ENCODE measurements at regions not wholly inside any gene's neighbourhood (a gene's known extent, or its start where the extent isn't known, plus 50 kb on each side); places are given as distances from the start of the nearest gene placed in this dataset.

DNA sequence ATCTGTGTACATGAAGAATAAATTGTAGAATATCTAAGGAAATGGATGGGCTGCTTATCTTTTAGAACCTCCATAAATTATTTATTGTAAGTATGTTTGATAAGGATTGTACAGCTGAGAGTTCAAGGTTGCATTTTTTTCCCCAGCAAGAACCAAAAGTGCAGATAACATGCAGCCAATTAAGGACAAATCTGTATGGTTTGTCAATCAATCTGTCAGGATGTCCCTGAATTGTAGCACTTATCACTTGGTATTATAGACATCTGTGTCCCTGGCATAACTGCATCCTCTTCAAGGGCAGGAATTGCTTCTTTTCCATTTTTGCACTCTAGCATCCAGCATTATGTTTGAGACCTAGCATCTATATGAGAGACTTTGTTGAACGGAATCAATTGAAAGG is 95.4 kb upstream of the IGFBP7 start:
- H3K4me1 ChIP-seq (ENCODE audit: control insufficient read depth, insufficient read depth, low read length), result no peaks in the 10 kb centered on the region
- SMC1A ChIA-PET (ENCODE audit: uncharacterized antibody, unreplicated experiment), result interaction anchor here (0.6 kb wide), 1 partner anchor 25 kb away, joined by 3 read pairs; no protein-coding TSS in a partner anchor
- ATAC-seq (no peak), DNase-seq (ENCODE audit: low read depth, low spot score) (no peak), FAIRE-seq (no peak)
- RAD21 ChIA-PET (ENCODE audit: unreplicated experiment), result no interaction called here
- no peak overlapping the region for H3K9ac ChIP-seq (ENCODE audit: control insufficient read depth, insufficient read depth, low read length)
- POLR2A ChIA-PET, result no interaction called here
- H4K20me1 ChIP-seq (ENCODE audit: control insufficient read depth, insufficient read depth), result no peaks in the 10 kb centered on the region; the same call in 1 of the 2 replicates
- intact Hi-C loops (cut with micrococcal nuclease; ENCODE audit: unreplicated experiment), result no loop called here
- BruUV-seq (replicated peaks), result no TSS peak
- no peak overlapping the region for H3K4me2 ChIP-seq (ENCODE audit: control insufficient read depth, insufficient read depth)
- in situ Hi-C loops (cut with MboI), result no loop called here
- H3K79me2 ChIP-seq (ENCODE audit: control insufficient read depth, insufficient read depth, low read length), result no peaks in the 10 kb centered on the region
- CTCF ChIA-PET, result interaction anchor here (0.8 to 2.1 kb wide), 3 partner anchors 14 to 42 kb away, joined by 3 to 6 read pairs (median 6); no protein-coding TSS in a partner anchor
- H3K27me3 ChIP-seq (replicated peaks in 1 of 2; ENCODE audit: control insufficient read depth in 2 of 2, insufficient read depth in 2 of 2, low read length in 1 of 2), result no peaks in the 10 kb centered on the region
- 40% methylated on average over 1 of the region's 1 CpG for WGBS (ENCODE audit: insufficient coverage, insufficient replicate concordance, low lambda C conversion rate, missing lambda C conversion rate)
- no peaks in the 10 kb centered on the region for H3K9me3 ChIP-seq (replicated peaks; ENCODE audit: control insufficient read depth, insufficient read depth, low read length)
- no peak overlapping the region for H3K4me3 ChIP-seq
- H3K27ac ChIP-seq (ENCODE audit: control insufficient read depth, insufficient read depth), result no peak overlapping the region
- H3K36me3 ChIP-seq (ENCODE audit: control insufficient read depth in 2 of 2, insufficient read depth in 2 of 2, low read length in 1 of 2), result no peaks in the 10 kb centered on the region
- no peak overlapping the region for H2AFZ ChIP-seq (ENCODE audit: control insufficient read depth, low read depth, low read length)
- TF ChIP-seq, protein P1, sequence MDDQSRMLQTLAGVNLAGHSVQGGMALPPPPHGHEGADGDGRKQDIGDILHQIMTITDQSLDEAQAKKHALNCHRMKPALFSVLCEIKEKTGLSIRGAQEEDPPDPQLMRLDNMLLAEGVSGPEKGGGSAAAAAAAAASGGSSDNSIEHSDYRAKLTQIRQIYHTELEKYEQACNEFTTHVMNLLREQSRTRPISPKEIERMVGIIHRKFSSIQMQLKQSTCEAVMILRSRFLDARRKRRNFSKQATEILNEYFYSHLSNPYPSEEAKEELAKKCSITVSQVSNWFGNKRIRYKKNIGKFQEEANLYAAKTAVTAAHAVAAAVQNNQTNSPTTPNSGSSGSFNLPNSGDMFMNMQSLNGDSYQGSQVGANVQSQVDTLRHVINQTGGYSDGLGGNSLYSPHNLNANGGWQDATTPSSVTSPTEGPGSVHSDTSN (IDR thresholded peaks at IDR 0.05; ENCODE audit: insufficient replicate concordance, low read depth, low read length), result no peak
- no peak for TF ChIP-seq CREB1 (IDR thresholded peaks at IDR 0.05; ENCODE audit: low read depth)
- no peak for TF ChIP-seq KDM1A (IDR thresholded peaks at IDR 0.05; ENCODE audit: borderline replicate concordance)
- TF ChIP-seq, protein P2, sequence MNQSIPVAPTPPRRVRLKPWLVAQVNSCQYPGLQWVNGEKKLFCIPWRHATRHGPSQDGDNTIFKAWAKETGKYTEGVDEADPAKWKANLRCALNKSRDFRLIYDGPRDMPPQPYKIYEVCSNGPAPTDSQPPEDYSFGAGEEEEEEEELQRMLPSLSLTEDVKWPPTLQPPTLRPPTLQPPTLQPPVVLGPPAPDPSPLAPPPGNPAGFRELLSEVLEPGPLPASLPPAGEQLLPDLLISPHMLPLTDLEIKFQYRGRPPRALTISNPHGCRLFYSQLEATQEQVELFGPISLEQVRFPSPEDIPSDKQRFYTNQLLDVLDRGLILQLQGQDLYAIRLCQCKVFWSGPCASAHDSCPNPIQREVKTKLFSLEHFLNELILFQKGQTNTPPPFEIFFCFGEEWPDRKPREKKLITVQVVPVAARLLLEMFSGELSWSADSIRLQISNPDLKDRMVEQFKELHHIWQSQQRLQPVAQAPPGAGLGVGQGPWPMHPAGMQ (IDR thresholded peaks at IDR 0.05; ENCODE audit: borderline replicate concordance), result no peak
- no peak for TF ChIP-seq SUPT20H (IDR thresholded peaks at IDR 0.05; ENCODE audit: borderline replicate concordance, control insufficient read depth, low read depth, low read length)
- no peak for TF ChIP-seq SREBF2 (IDR thresholded peaks at IDR 0.05; ENCODE audit: low read length)
- TF ChIP-seq, protein P3, sequence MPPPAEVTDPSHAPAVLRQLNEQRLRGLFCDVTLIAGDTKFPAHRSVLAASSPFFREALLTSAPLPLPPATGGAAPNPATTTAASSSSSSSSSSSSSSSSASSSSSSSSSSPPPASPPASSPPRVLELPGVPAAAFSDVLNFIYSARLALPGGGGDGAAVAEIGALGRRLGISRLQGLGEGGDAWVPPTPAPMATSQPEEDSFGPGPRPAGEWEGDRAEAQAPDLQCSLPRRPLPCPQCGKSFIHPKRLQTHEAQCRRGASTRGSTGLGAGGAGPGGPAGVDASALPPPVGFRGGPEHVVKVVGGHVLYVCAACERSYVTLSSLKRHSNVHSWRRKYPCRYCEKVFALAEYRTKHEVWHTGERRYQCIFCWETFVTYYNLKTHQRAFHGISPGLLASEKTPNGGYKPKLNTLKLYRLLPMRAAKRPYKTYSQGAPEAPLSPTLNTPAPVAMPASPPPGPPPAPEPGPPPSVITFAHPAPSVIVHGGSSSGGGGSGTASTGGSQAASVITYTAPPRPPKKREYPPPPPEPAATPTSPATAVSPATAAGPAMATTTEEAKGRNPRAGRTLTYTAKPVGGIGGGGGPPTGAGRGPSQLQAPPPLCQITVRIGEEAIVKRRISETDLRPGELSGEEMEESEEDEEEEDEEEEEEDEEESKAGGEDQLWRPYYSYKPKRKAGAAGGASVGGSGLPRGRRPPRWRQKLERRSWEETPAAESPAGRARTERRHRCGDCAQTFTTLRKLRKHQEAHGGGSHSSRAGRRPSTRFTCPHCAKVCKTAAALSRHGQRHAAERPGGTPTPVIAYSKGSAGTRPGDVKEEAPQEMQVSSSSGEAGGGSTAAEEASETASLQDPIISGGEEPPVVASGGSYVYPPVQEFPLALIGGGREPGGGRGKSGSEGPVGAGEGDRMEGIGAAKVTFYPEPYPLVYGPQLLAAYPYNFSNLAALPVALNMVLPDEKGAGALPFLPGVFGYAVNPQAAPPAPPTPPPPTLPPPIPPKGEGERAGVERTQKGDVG (CRISPR knock-in tag; IDR thresholded peaks at IDR 0.05), result no peak
- no peak for TF ChIP-seq WRNIP1 (IDR thresholded peaks at IDR 0.05; ENCODE audit: borderline replicate concordance, low read depth, low read length)
- TF ChIP-seq, protein P4, sequence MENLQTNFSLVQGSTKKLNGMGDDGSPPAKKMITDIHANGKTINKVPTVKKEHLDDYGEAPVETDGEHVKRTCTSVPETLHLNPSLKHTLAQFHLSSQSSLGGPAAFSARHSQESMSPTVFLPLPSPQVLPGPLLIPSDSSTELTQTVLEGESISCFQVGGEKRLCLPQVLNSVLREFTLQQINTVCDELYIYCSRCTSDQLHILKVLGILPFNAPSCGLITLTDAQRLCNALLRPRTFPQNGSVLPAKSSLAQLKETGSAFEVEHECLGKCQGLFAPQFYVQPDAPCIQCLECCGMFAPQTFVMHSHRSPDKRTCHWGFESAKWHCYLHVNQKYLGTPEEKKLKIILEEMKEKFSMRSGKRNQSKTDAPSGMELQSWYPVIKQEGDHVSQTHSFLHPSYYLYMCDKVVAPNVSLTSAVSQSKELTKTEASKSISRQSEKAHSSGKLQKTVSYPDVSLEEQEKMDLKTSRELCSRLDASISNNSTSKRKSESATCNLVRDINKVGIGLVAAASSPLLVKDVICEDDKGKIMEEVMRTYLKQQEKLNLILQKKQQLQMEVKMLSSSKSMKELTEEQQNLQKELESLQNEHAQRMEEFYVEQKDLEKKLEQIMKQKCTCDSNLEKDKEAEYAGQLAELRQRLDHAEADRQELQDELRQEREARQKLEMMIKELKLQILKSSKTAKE (IDR thresholded peaks at IDR 0.05; ENCODE audit: low read depth, poor library complexity, severe bottlenecking), result no peak
- TF ChIP-seq PML (IDR thresholded peaks at IDR 0.05; ENCODE audit: low read length), result no peak
- no peak for TF ChIP-seq NR2F1 (conservative IDR thresholded peaks at IDR 0.05)
- TF ChIP-seq, protein P5, sequence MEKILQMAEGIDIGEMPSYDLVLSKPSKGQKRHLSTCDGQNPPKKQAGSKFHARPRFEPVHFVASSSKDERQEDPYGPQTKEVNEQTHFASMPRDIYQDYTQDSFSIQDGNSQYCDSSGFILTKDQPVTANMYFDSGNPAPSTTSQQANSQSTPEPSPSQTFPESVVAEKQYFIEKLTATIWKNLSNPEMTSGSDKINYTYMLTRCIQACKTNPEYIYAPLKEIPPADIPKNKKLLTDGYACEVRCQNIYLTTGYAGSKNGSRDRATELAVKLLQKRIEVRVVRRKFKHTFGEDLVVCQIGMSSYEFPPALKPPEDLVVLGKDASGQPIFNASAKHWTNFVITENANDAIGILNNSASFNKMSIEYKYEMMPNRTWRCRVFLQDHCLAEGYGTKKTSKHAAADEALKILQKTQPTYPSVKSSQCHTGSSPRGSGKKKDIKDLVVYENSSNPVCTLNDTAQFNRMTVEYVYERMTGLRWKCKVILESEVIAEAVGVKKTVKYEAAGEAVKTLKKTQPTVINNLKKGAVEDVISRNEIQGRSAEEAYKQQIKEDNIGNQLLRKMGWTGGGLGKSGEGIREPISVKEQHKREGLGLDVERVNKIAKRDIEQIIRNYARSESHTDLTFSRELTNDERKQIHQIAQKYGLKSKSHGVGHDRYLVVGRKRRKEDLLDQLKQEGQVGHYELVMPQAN (conservative IDR thresholded peaks at IDR 0.05), result no peak

All from GM12878 (cell line).